ENCODE measurements at regions not wholly inside any gene's neighbourhood (a gene's known extent, or its start where the extent isn't known, plus 50 kb on each side); places are given as distances from the start of the nearest gene placed in this dataset.

GRCh38 chr6:48915591-48915990 lies 547.5 kb downstream of the MMUT start:
- no peaks in the 10 kb centered on the region for H3K4me1 Mint-ChIP-seq

DNA sequence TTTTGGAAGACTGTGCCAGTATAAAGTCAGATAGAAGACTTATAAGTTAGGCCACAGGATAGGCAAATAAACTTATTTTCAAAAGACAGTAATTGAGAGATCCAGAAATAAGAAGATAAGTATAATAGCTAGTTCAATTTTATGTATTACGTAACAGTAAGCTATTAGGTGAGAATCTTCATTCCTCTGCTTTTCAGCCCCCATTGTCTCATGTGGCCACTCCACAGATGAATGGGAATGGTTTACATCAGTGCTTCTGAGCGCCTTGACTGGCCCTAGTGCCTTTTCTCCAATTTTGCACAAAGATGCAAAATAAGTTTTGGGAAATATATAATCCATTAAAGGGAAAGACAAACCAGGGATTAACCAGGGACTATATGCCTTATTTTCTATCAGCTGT lies 550.5 kb downstream of the MMUT start:
- no peaks in the 10 kb centered on the region for H3K4me1 ChIP-seq (ENCODE audit: control insufficient read depth in 2 of 2, insufficient read depth in 2 of 2, low read length in 2 of 2)
- no peak overlapping the region for H3K4me3 ChIP-seq (ENCODE audit: low read length)
- no peaks in the 10 kb centered on the region for H3K9me3 ChIP-seq (ENCODE audit: control insufficient read depth in 2 of 3, low read length in 3 of 3)
- H3K36me3 ChIP-seq (ENCODE audit: control insufficient read depth in 2 of 3, insufficient read depth in 3 of 3, low read length in 3 of 3), result no peaks in the 10 kb centered on the region
- Mint-ChIP-seq H3K27ac (no peak overlapping the region), H3K9me3 (peaks cover 0 to 14% (median 3%) of the 10 kb centered on the region in 11 donors), H3K36me3 (no peaks in the 10 kb centered on the region), H3K4me3 (no peak overlapping the region), H3K27me3 (no peaks in the 10 kb centered on the region), H3K4me1 (no peaks in the 10 kb centered on the region)
- intact Hi-C loops (cut with micrococcal nuclease), result no loop called here
- H3K27ac ChIP-seq (ENCODE audit: low read depth, low read length), result no peak overlapping the region
- no peaks in the 10 kb centered on the region for H3K27me3 ChIP-seq (ENCODE audit: control insufficient read depth in 2 of 2, insufficient read depth in 2 of 2, low read length in 2 of 2)
- no peak for DNase-seq
- no peak for ATAC-seq
- CTCF ChIA-PET, result no interaction called here
- POLR2A ChIA-PET, result no interaction called here

More at GRCh38 chr6:48915591-48915990, 547.5 kb downstream of the MMUT start:
- H3K9me3 Mint-ChIP-seq, result peaks cover 0 to 18% (median 4%) of the 10 kb centered on the region in 11 donors
- no peaks in the 10 kb centered on the region for H3K36me3 ChIP-seq (ENCODE audit: control insufficient read depth in 2 of 3, insufficient read depth in 3 of 3, low read length in 3 of 3)
- H3K27ac ChIP-seq (ENCODE audit: low read depth, low read length), result no peak overlapping the region
- ATAC-seq, result no peak
- H3K27ac Mint-ChIP-seq, result peak overlapping the region in 1 of 9 donors; percentile 7
- intact Hi-C loops (cut with micrococcal nuclease), result no loop called here
- H3K27me3 Mint-ChIP-seq, result no peaks in the 10 kb centered on the region
- H3K4me1 ChIP-seq (ENCODE audit: control insufficient read depth in 2 of 2, insufficient read depth in 2 of 2, low read length in 2 of 2), result no peaks in the 10 kb centered on the region
- no peak overlapping the region for H3K4me3 Mint-ChIP-seq
- CTCF ChIA-PET, result no interaction called here
- POLR2A ChIA-PET, result no interaction called here
- H3K4me3 ChIP-seq (ENCODE audit: low read length), result no peak overlapping the region
- H3K27me3 ChIP-seq (ENCODE audit: control insufficient read depth in 2 of 2, insufficient read depth in 2 of 2, low read length in 2 of 2), result no peaks in the 10 kb centered on the region
- DNase-seq, result no peak
- no peaks in the 10 kb centered on the region for H3K36me3 Mint-ChIP-seq
- no peaks in the 10 kb centered on the region for H3K9me3 ChIP-seq (ENCODE audit: control insufficient read depth in 2 of 3, low read length in 3 of 3)

DNA sequence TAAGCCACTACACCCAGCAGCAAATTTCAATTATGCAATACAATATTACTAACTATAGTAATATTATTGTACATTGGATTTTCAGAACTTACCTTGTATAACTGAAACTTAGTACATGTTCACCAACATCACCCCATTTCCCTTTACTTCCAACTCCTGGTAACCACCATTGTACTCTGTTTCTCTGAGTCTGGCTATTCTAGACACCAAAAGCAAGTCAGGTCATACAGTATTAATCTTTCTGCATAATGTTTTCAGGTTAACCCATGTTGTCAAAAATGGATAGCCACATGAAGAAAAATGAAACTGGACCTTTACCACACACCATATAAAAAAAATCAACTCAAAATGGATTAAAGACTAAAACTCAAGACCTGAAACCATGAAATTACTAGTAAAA lies 558.2 kb downstream of the MMUT start:
- ChIA-PET POLR2A (no interaction called here), CTCF (no interaction called here)
- Mint-ChIP-seq H3K27ac (no peak overlapping the region), H3K27me3 (no peaks in the 10 kb centered on the region), H3K4me3 (no peak overlapping the region), H3K36me3 (no peaks in the 10 kb centered on the region), H3K9me3 (peaks cover 0 to 12% (median 6%) of the 10 kb centered on the region in 11 donors), H3K4me1 (no peaks in the 10 kb centered on the region)
- Histone ChIP-seq H3K27me3 (ENCODE audit: control insufficient read depth in 2 of 2, insufficient read depth in 2 of 2, low read length in 2 of 2) (no peaks in the 10 kb centered on the region), H3K4me3 (ENCODE audit: low read length) (no peak overlapping the region), H3K27ac (ENCODE audit: low read depth, low read length) (no peak overlapping the region), H3K4me1 (ENCODE audit: control insufficient read depth in 2 of 2, insufficient read depth in 2 of 2, low read length in 2 of 2) (no peaks in the 10 kb centered on the region), H3K9me3 (ENCODE audit: control insufficient read depth in 2 of 3, low read length in 3 of 3) (no peaks in the 10 kb centered on the region), H3K36me3 (ENCODE audit: control insufficient read depth in 2 of 3, insufficient read depth in 3 of 3, low read length in 3 of 3) (no peaks in the 10 kb centered on the region)
- no peak for DNase-seq
- intact Hi-C loops (cut with micrococcal nuclease), result no loop called here
- no peak for ATAC-seq

DNA sequence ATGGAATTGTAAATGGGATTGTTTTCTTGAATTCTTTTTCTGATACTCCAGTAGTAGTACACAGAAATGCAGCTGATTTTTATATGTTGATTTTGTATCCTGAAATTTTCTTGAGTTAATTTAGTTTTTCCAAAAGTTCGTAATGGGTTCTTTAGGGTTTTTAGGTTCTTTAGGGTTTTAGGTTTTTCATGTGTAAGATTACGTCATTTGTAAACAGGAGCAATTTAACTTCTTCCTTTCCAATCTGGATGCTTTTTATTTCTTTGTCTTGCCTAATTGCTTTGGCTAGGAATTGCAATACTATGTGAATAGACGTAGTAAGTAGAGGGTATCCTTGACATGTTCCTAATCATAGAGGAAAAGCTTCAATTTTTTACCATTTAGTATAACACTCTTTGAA lies 568.6 kb downstream of the MMUT start:
- H3K4me1 Mint-ChIP-seq, result no peaks in the 10 kb centered on the region
- no peaks in the 10 kb centered on the region for H3K36me3 Mint-ChIP-seq
- POLR2A ChIA-PET, result no interaction called here
- intact Hi-C loops (cut with micrococcal nuclease), result no loop called here
- H3K36me3 ChIP-seq (ENCODE audit: control insufficient read depth in 2 of 3, insufficient read depth in 3 of 3, low read length in 3 of 3), result no peaks in the 10 kb centered on the region
- no peaks in the 10 kb centered on the region for H3K27me3 ChIP-seq (ENCODE audit: control insufficient read depth in 2 of 2, insufficient read depth in 2 of 2, low read length in 2 of 2)
- H3K4me3 Mint-ChIP-seq, result no peak overlapping the region
- H3K27me3 Mint-ChIP-seq, result no peaks in the 10 kb centered on the region
- ATAC-seq, result no peak
- no peak overlapping the region for H3K27ac Mint-ChIP-seq
- no peaks in the 10 kb centered on the region for H3K9me3 ChIP-seq (ENCODE audit: control insufficient read depth in 2 of 3, low read length in 3 of 3)
- no peaks in the 10 kb centered on the region for H3K4me1 ChIP-seq (ENCODE audit: control insufficient read depth in 2 of 2, insufficient read depth in 2 of 2, low read length in 2 of 2)
- CTCF ChIA-PET, result no interaction called here
- peaks cover 0 to 21% (median 4%) of the 10 kb centered on the region in 11 donors for H3K9me3 Mint-ChIP-seq
- no peak for DNase-seq
- no peak overlapping the region for H3K4me3 ChIP-seq (ENCODE audit: low read length)
- H3K27ac ChIP-seq (ENCODE audit: low read depth, low read length), result no peak overlapping the region

DNA sequence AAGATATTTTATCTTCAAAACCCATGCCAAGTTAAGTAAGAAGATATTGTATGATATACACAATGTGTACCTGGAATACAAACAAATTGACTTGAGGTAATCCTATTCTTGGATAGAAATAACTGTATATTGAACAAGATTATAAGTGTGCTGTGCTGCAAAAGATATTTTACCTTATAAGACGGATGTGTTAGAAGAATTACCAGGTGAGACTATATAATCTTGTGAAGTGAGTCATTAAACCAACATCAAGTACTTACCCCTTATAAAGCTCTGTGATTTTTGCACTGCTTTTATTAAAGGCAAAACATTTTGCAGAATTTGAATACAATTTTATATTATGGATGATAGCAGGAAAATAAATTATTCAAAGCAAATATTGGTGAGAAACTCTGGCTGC lies 570.0 kb downstream of the MMUT start:
- H3K4me3 Mint-ChIP-seq, result no peak overlapping the region
- peaks cover 0 to 18% (median 4%) of the 10 kb centered on the region in 11 donors for H3K9me3 Mint-ChIP-seq
- H3K36me3 Mint-ChIP-seq, result no peaks in the 10 kb centered on the region
- DNase-seq (no peak), ATAC-seq (no peak)
- H3K4me1 Mint-ChIP-seq, result no peaks in the 10 kb centered on the region
- H3K9me3 ChIP-seq (ENCODE audit: control insufficient read depth in 2 of 3, low read length in 3 of 3), result no peaks in the 10 kb centered on the region
- no peaks in the 10 kb centered on the region for H3K27me3 ChIP-seq (ENCODE audit: control insufficient read depth in 2 of 2, insufficient read depth in 2 of 2, low read length in 2 of 2)
- H3K4me3 ChIP-seq (ENCODE audit: low read length), result no peak overlapping the region
- H3K36me3 ChIP-seq (ENCODE audit: control insufficient read depth in 2 of 3, insufficient read depth in 3 of 3, low read length in 3 of 3), result no peaks in the 10 kb centered on the region
- CTCF ChIA-PET, result no interaction called here
- POLR2A ChIA-PET, result no interaction called here
- intact Hi-C loops (cut with micrococcal nuclease), result no loop called here
- no peak overlapping the region for H3K27ac Mint-ChIP-seq
- no peak overlapping the region for H3K27ac ChIP-seq (ENCODE audit: low read depth, low read length)
- H3K27me3 Mint-ChIP-seq, result no peaks in the 10 kb centered on the region
- no peaks in the 10 kb centered on the region for H3K4me1 ChIP-seq (ENCODE audit: control insufficient read depth in 2 of 2, insufficient read depth in 2 of 2, low read length in 2 of 2)

DNA sequence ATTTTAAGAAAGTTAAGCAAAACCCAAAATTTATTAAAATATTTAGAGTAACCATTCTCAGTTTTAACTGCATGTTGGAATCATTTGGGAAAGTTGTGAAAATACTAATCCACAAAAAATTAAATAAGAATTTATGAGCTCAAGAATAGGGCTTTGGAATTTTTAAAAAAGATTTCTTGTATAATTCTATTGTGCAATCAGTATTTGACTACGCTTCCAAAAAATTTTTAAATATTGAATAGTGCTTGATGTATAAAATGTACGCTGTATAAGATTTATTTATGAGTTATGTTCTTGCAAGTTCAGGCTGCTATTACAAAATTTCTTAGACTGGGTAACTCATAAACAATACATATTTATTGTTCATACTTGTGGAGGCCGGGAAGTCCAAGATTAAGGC lies 571.7 kb downstream of the MMUT start:
- Histone ChIP-seq H3K27me3 (ENCODE audit: control insufficient read depth in 2 of 2, insufficient read depth in 2 of 2, low read length in 2 of 2) (no peaks in the 10 kb centered on the region), H3K27ac (ENCODE audit: low read depth, low read length) (no peak overlapping the region), H3K9me3 (ENCODE audit: control insufficient read depth in 2 of 3, low read length in 3 of 3) (no peaks in the 10 kb centered on the region), H3K4me3 (ENCODE audit: low read length) (no peak overlapping the region), H3K4me1 (ENCODE audit: control insufficient read depth in 2 of 2, insufficient read depth in 2 of 2, low read length in 2 of 2) (no peaks in the 10 kb centered on the region), H3K36me3 (ENCODE audit: control insufficient read depth in 2 of 3, insufficient read depth in 3 of 3, low read length in 3 of 3) (no peaks in the 10 kb centered on the region)
- CTCF ChIA-PET, result no interaction called here
- intact Hi-C loops (cut with micrococcal nuclease), result no loop called here
- Mint-ChIP-seq H3K4me1 (no peaks in the 10 kb centered on the region), H3K4me3 (no peak overlapping the region), H3K27me3 (no peaks in the 10 kb centered on the region), H3K9me3 (peaks cover 0 to 21% (median 3%) of the 10 kb centered on the region in 11 donors), H3K27ac (no peak overlapping the region), H3K36me3 (no peaks in the 10 kb centered on the region)
- ATAC-seq (no peak), DNase-seq (no peak)
- POLR2A ChIA-PET, result no interaction called here

DNA sequence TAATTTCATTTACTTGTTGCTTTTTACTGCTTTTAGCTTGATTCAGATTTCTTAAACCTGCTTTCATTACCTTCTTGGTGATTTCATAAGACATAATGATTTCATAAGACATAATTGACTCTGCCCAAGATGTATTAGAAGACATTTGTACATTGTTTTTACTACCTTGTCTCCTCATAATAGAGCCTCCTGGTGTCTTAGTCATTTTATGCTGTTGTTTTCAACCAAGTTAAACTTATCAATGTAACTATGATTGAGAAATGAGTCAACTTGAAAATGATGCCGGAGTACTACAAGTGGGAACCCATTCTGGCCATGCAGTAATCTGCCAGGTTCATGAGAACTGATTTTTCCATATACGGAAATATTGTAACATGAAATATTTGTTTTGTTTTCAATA lies 573.6 kb downstream of the MMUT start:
- no peak overlapping the region for H3K4me3 ChIP-seq (ENCODE audit: low read length)
- H3K36me3 ChIP-seq (ENCODE audit: control insufficient read depth in 2 of 3, insufficient read depth in 3 of 3, low read length in 3 of 3), result no peaks in the 10 kb centered on the region
- CTCF ChIA-PET, result no interaction called here
- Mint-ChIP-seq H3K4me1 (no peaks in the 10 kb centered on the region), H3K4me3 (no peak overlapping the region), H3K36me3 (no peaks in the 10 kb centered on the region), H3K27ac (no peak overlapping the region), H3K9me3 (peaks cover 0 to 18% (median 3%) of the 10 kb centered on the region in 11 donors), H3K27me3 (no peaks in the 10 kb centered on the region)
- H3K4me1 ChIP-seq (ENCODE audit: control insufficient read depth in 2 of 2, insufficient read depth in 2 of 2, low read length in 2 of 2), result no peaks in the 10 kb centered on the region
- POLR2A ChIA-PET, result no interaction called here
- H3K27me3 ChIP-seq (ENCODE audit: control insufficient read depth in 2 of 2, insufficient read depth in 2 of 2, low read length in 2 of 2), result no peaks in the 10 kb centered on the region
- DNase-seq (no peak), ATAC-seq (no peak)
- intact Hi-C loops (cut with micrococcal nuclease), result no loop called here
- H3K27ac ChIP-seq (ENCODE audit: low read depth, low read length), result no peak overlapping the region
- H3K9me3 ChIP-seq (ENCODE audit: control insufficient read depth in 2 of 3, low read length in 3 of 3), result no peaks in the 10 kb centered on the region
